ENCODE measurements at regions not wholly inside any gene's neighbourhood (a gene's known extent, or its start where the extent isn't known, plus 50 kb on each side); places are given as distances from the start of the nearest gene placed in this dataset.

GRCh38 chr7:26426096-26426495 lies 134.4 kb downstream of the SNX10 start:
- TF ChIP-seq CTCF (IDR thresholded peaks at IDR 0.05) = no peak
- TF ChIP-seq ZSCAN20 (CRISPR knock-in tag; IDR thresholded peaks at IDR 0.05) = no peak
- TF ChIP-seq HOXA7 (CRISPR knock-in tag; IDR thresholded peaks at IDR 0.05) = no peak
- TF ChIP-seq RNF2 (IDR thresholded peaks at IDR 0.05; ENCODE audit: borderline replicate concordance, low read depth) = no peak
- no peak for TF ChIP-seq NPAS2 (CRISPR knock-in tag; IDR thresholded peaks at IDR 0.05; ENCODE audit: borderline replicate concordance)
- TF ChIP-seq EP300 (IDR thresholded peaks at IDR 0.05) = no peak
- no peak for TF ChIP-seq POLR2A (IDR thresholded peaks at IDR 0.05; ENCODE audit: low read length)
- TF ChIP-seq MAZ (IDR thresholded peaks at IDR 0.05; ENCODE audit: borderline replicate concordance, low read depth, low read length) = no peak
- TF ChIP-seq RAD21 (conservative IDR thresholded peaks at IDR 0.05 in 1 of 2, IDR thresholded peaks at IDR 0.05 in 1 of 2) = no peak
- no peak for TF ChIP-seq RFX5 (IDR thresholded peaks at IDR 0.05)
- TF ChIP-seq TFCP2L1 (CRISPR knock-in tag; IDR thresholded peaks at IDR 0.05) = no peak
- no peak for TF ChIP-seq MAFK (IDR thresholded peaks at IDR 0.05; ENCODE audit: partially characterized antibody)
- TF ChIP-seq CEBPB (IDR thresholded peaks at IDR 0.05) = no peak

All from A549 (cell line).